GM19025 (cell line): ENCODE measurements at regions not wholly inside any gene's neighbourhood (a gene's known extent, or its start where the extent isn't known, plus 50 kb on each side); places are given as distances from the start of the nearest gene placed in this dataset.
A peak's percentile ranks its signal among the peaks of the same experiment; 100 is the strongest.

Experiments used
- ATAC-seq: cut with Tn5 transposase; IDR thresholded peaks from one replicate; pipeline ENCODE4 v1.9.1; 2021; ENCODE audit warnings: mild to moderate bottlenecking, low read depth, moderate library complexity; ENCODE audit not compliant: unreplicated experiment

GRCh38 chr16:74100395-74101326, 196.0 kb upstream of the PSMD7 start:
- no peak for ATAC-seq

- no peak for ATAC-seq
Observed at GRCh38 chr16:74099530-74099929, 197.1 kb upstream of the PSMD7 start.

- no peak for ATAC-seq
Observed at GRCh38 chr16:74094962-74095361, 201.7 kb upstream of the PSMD7 start.

- ATAC-seq, result no peak
Observed at GRCh38 chr16:74094514-74094913, 202.1 kb upstream of the PSMD7 start.

GRCh38 chr16:74092336-74092735, 204.3 kb upstream of the PSMD7 start:
- ATAC-seq, result no peak

GRCh38 chr16:74090871-74091270, 205.7 kb upstream of the PSMD7 start:
- ATAC-seq, result no peak

GRCh38 chr16:74083541-74083940, 213.1 kb upstream of the PSMD7 start:
- no peak for ATAC-seq

GRCh38 chr16:74080311-74080710, 216.3 kb upstream of the PSMD7 start:
- ATAC-seq, result no peak

- peak; percentile 68 for ATAC-seq
Observed at GRCh38 chr16:74079232-74079586, 217.4 kb upstream of the PSMD7 start.

- peak; percentile 54 for ATAC-seq
Observed at GRCh38 chr16:74078511-74079231, 217.9 kb upstream of the PSMD7 start.

- ATAC-seq, result no peak
Observed at GRCh38 chr16:74076568-74076967, 220.0 kb upstream of the PSMD7 start.

GRCh38 chr16:74075393-74075792, 221.2 kb upstream of the PSMD7 start:
- no peak for ATAC-seq

GRCh38 chr16:74073456-74073855, 223.2 kb upstream of the PSMD7 start:
- ATAC-seq, result no peak

GRCh38 chr16:74071996-74072535, 224.5 kb upstream of the PSMD7 start:
- no peak for ATAC-seq

GRCh38 chr16:74070237-74070636, 226.4 kb upstream of the PSMD7 start:
- no peak for ATAC-seq

- ATAC-seq, result no peak
Observed at GRCh38 chr16:74064120-74064735, 232.4 kb upstream of the PSMD7 start.

GRCh38 chr16:74053826-74054225, 242.8 kb upstream of the PSMD7 start:
- no peak for ATAC-seq

- ATAC-seq, result no peak
Observed at GRCh38 chr16:74053312-74053711, 243.3 kb upstream of the PSMD7 start.

- ATAC-seq, result no peak
Observed at GRCh38 chr16:74052016-74052415, 244.6 kb upstream of the PSMD7 start.

- ATAC-seq, result no peak
Observed at GRCh38 chr16:74049027-74049426, 247.6 kb upstream of the PSMD7 start.

GRCh38 chr16:74046524-74046923, 250.1 kb upstream of the PSMD7 start:
- no peak for ATAC-seq
